IMR-90 (cell line): ENCODE measurements at regions not wholly inside any gene's neighbourhood (a gene's known extent, or its start where the extent isn't known, plus 50 kb on each side); places are given as distances from the start of the nearest gene placed in this dataset.

Experiments used
- ATAC-seq: fragments of 200-7000 bp; cut with Tn5 transposase; 2 replicates; pipeline ENCODE4 v1.9.1; 2020; ENCODE audit warnings: low read depth, mild to moderate bottlenecking, moderate library complexity
- BruUV-seq: library from RNA; stranded (reverse); fragments of 400-500 nt; replicated peaks from 2 replicates; lab custom pipeline; 2021; lab: Mats Ljungman, UMichigan
- CTCF ChIA-PET: fragments of 300-600 bp; formaldehyde crosslinking; extraction: SDS; loops from one replicate; lab custom pipeline; 2021; ENCODE audit warnings: antibody characterized with exemption; lab: Yijun Ruan, JAX
- POLR2A ChIA-PET: fragments of 300-600 bp; sonication (Branson Sonifier 250); formaldehyde crosslinking; loops from one replicate; lab custom pipeline; 2022; ENCODE audit warnings: antibody characterized with exemption; ENCODE audit not compliant: unreplicated experiment; lab: Charles Lee
- DNase-seq: peaks from one replicate; pipeline ENCODE4 v3.0.0; 2013
- H2AFZ ChIP-seq: replicated peaks from 2 replicates; pipeline ENCODE3; 2013; ENCODE audit warnings: low read length, mild to moderate bottlenecking; ENCODE audit not compliant: poor library complexity
- H2AK5ac ChIP-seq: 2 replicates; pipeline ENCODE4 v1.6.1; 2013; ENCODE audit warnings: low read depth, low read length, inconsistent platforms
- H2AK9ac ChIP-seq: replicated peaks from 2 replicates; pipeline ENCODE3; 2013; ENCODE audit warnings: mild to moderate bottlenecking, low read depth, low read length, moderate library complexity; ENCODE audit not compliant: poor library complexity
- H2BK120ac ChIP-seq: 2 replicates; pipeline ENCODE4 v1.6.1; 2013; ENCODE audit warnings: low read depth, low read length, inconsistent platforms
- H2BK15ac ChIP-seq: 3 replicates; pipeline ENCODE4 v1.6.1; 2013; ENCODE audit warnings: low read depth, low read length, inconsistent platforms
- H2BK20ac ChIP-seq: 2 replicates; pipeline ENCODE4 v1.6.1; 2013; ENCODE audit warnings: low read depth, mild to moderate bottlenecking, inconsistent platforms, low read length, moderate library complexity
- H2BK5ac ChIP-seq: 2 replicates; pipeline ENCODE4 v1.6.1; 2013; ENCODE audit warnings: mild to moderate bottlenecking, low read depth, low read length, inconsistent platforms; ENCODE audit not compliant: poor library complexity, severe bottlenecking
- H3K14ac ChIP-seq: replicated peaks from 2 replicates; pipeline ENCODE4 v1.6.1; 2013; ENCODE audit warnings: low read depth, low read length, inconsistent platforms
- H3K18ac ChIP-seq: 2 replicates; pipeline ENCODE4 v1.6.1; 2013; ENCODE audit warnings: low read depth, low read length, control low read depth
- H3K23ac ChIP-seq: 2 replicates; pipeline ENCODE4 v1.6.1; 2013; ENCODE audit warnings: low read depth, low read length, inconsistent platforms
- H3K27ac ChIP-seq: 2 replicates; pipeline ENCODE4 v1.5.1; 2013; ENCODE audit warnings: mild to moderate bottlenecking, control low read depth, low read length; ENCODE audit not compliant: insufficient read depth
- H3K27me3 ChIP-seq: 2 replicates; pipeline ENCODE4 v1.6.1; 2013; ENCODE audit warnings: low read length; ENCODE audit not compliant: control insufficient read depth, insufficient read depth
- H3K36me3 ChIP-seq: 2 replicates; pipeline ENCODE4 v1.6.1; 2013; ENCODE audit warnings: low read length, mixed read lengths; ENCODE audit not compliant: control insufficient read depth, insufficient read depth
- H3K4ac ChIP-seq: 2 replicates; pipeline ENCODE4 v1.6.1; 2013; ENCODE audit warnings: low read depth, low read length, inconsistent platforms
- H3K4me1 ChIP-seq: 2 replicates; pipeline ENCODE4 v1.6.1; 2013; ENCODE audit warnings: low read length, mixed read lengths; ENCODE audit not compliant: control insufficient read depth, insufficient read depth
- H3K4me2 ChIP-seq: 2 replicates; pipeline ENCODE4 v1.6.1; 2013; ENCODE audit warnings: low read depth, mild to moderate bottlenecking, control low read depth, low read length, moderate library complexity
- H3K4me3 ChIP-seq: 2 replicates; pipeline ENCODE4 v1.5.1; 2013; ENCODE audit warnings: low read depth, mild to moderate bottlenecking, control low read depth, low read length, moderate library complexity; ENCODE audit not compliant: insufficient read depth
- H3K56ac ChIP-seq: 2 replicates; pipeline ENCODE4 v1.6.1; 2013; ENCODE audit warnings: low read length, inconsistent platforms; ENCODE audit not compliant: insufficient read depth; ENCODE audit errors: extremely low read depth
- H3K79me1 ChIP-seq, 2 experiments: 2 replicates each; pipeline ENCODE4 v1.6.1; 2013; ENCODE audit warnings: low read length in 2 of 2, inconsistent platforms in 1 of 2, low read depth in 1 of 2
- H3K9ac ChIP-seq: 2 replicates; pipeline ENCODE4 v1.6.1; 2013; ENCODE audit warnings: low read depth, low read length, control low read depth
- H3K9me1 ChIP-seq: 2 replicates; pipeline ENCODE4 v1.6.1; 2013; ENCODE audit warnings: low read length, inconsistent platforms; ENCODE audit not compliant: insufficient read depth
- H3K9me3 ChIP-seq: 2 replicates; pipeline ENCODE4 v1.6.1; 2013; ENCODE audit warnings: low read length; ENCODE audit not compliant: control insufficient read depth, insufficient read depth
- H4K20me1 ChIP-seq: 2 replicates; pipeline ENCODE4 v1.6.1; 2013; ENCODE audit warnings: low read length, inconsistent platforms; ENCODE audit not compliant: insufficient read depth
- H4K5ac ChIP-seq: 2 replicates; pipeline ENCODE4 v1.6.1; 2013; ENCODE audit warnings: mild to moderate bottlenecking, low read depth, low read length, control low read depth
- H4K8ac ChIP-seq, 2 experiments: 2 replicates each; pipeline ENCODE4 v1.6.1; 2013; ENCODE audit warnings: low read depth in 2 of 2, low read length in 2 of 2, control low read depth in 1 of 2, inconsistent platforms in 1 of 2
- H4K91ac ChIP-seq: 2 replicates; pipeline ENCODE4 v1.6.1; 2013; ENCODE audit warnings: low read depth, low read length, inconsistent platforms; ENCODE audit not compliant: insufficient read depth
- BHLHE40 ChIP-seq: fragments of 150-350 bp; IDR thresholded peaks from 2 replicates; pipeline ENCODE4 v1.6.1; 2016; ENCODE audit warnings: mild to moderate bottlenecking, low read depth, low read length
- CEBPB ChIP-seq: IDR thresholded peaks from 2 replicates; pipeline ENCODE4 v1.6.1; 2012; ENCODE audit warnings: low read depth, low read length, improper control_type of control experiment
- CHD1 ChIP-seq: IDR thresholded peaks from 2 replicates; pipeline ENCODE4 v1.6.1; 2012; ENCODE audit warnings: low read depth, low read length, improper control_type of control experiment
- ELK1 ChIP-seq: fragments of 150-350 bp; IDR thresholded peaks from 2 replicates; pipeline ENCODE4 v1.6.1; 2016; ENCODE audit warnings: low read depth, mild to moderate bottlenecking, low read length, moderate library complexity, borderline replicate concordance
- FOS ChIP-seq: fragments of 150-350 bp; IDR thresholded peaks from 2 replicates; pipeline ENCODE4 v1.6.1; 2016; ENCODE audit warnings: low read depth, low read length
- MAFK ChIP-seq: IDR thresholded peaks from 2 replicates; pipeline ENCODE4 v1.6.1; 2012; ENCODE audit warnings: low read depth, low read length, improper control_type of control experiment
- MAZ ChIP-seq: IDR thresholded peaks from 2 replicates; pipeline ENCODE4 v1.6.1; 2012; ENCODE audit warnings: low read depth, mild to moderate bottlenecking, low read length, improper control_type of control experiment, moderate library complexity, borderline replicate concordance
- MXI1 ChIP-seq: IDR thresholded peaks from 2 replicates; pipeline ENCODE4 v1.6.1; 2012; ENCODE audit warnings: low read depth, mild to moderate bottlenecking, low read length, moderate library complexity, borderline replicate concordance
- NFE2L2 ChIP-seq: fragments of 150-350 bp; IDR thresholded peaks from 2 replicates; pipeline ENCODE4 v1.6.1; 2016; ENCODE audit warnings: low read depth, mild to moderate bottlenecking, low read length
- POLR2A ChIP-seq: IDR thresholded peaks from 2 replicates; pipeline ENCODE4 v1.6.1; 2012; ENCODE audit warnings: mild to moderate bottlenecking, low read depth, low read length
- RAD21 ChIP-seq: IDR thresholded peaks from 2 replicates; pipeline ENCODE4 v1.6.1; 2012; ENCODE audit warnings: low read length, improper control_type of control experiment
- RCOR1 ChIP-seq: IDR thresholded peaks from 2 replicates; pipeline ENCODE4 v1.6.1; 2012; ENCODE audit warnings: mild to moderate bottlenecking, low read length, improper control_type of control experiment; ENCODE audit not compliant: insufficient replicate concordance
- RFX5 ChIP-seq: IDR thresholded peaks from 2 replicates; pipeline ENCODE4 v1.8.0; 2012; ENCODE audit warnings: low read depth, mild to moderate bottlenecking, low read length, moderate library complexity
- SMC3 ChIP-seq: fragments of 150-350 bp; IDR thresholded peaks from 2 replicates; pipeline ENCODE4 v1.6.1; 2016; ENCODE audit warnings: low read depth, mild to moderate bottlenecking, antibody characterized with exemption, low read length, moderate library complexity
- USF2 ChIP-seq: fragments of 150-350 bp; IDR thresholded peaks from 2 replicates; pipeline ENCODE4 v1.6.1; 2017; ENCODE audit warnings: mild to moderate bottlenecking, antibody characterized with exemption, low read length, low read depth
- WGBS, 2 experiments: methylation state at CpG; one replicate each; pipeline versions ENCODE4 v1.1.5 to v1.1.7; 2013; ENCODE audit warnings: missing lambda C conversion rate in 2 of 2; ENCODE audit not compliant: insufficient read length in 1 of 2; ENCODE audit errors: extremely low coverage in 2 of 2; 5-methylcytosine and 5-hydroxymethylcytosine counted together
- dilution Hi-C: fragments of 300-500 bp; cut with HindIII; formaldehyde crosslinking; loops from one replicate; pipeline ENCODE4 v1.14.3; 2018; ENCODE audit warnings: low sequenced_read_pairs; ENCODE audit not compliant: unreplicated experiment
- in situ Hi-C: fragments of 300-500 bp; cut with MboI; formaldehyde crosslinking; loops from 3 replicates; pipeline ENCODE4 v1.14.3; 2019; ENCODE audit warnings: low sequenced_read_pairs, inconsistent platforms, mixed read lengths
- intact Hi-C: fragments of 100-400 bp; cut with micrococcal nuclease; formaldehyde crosslinking; loops from 2 replicates; pipeline ENCODE4 v1.10.0; 2022
- TF ChIP-seq, protein P1 (sequence below): conservative IDR thresholded peaks from 2 replicates; pipeline ENCODE4 v1.5.1; 2012; ENCODE audit warnings: mild to moderate bottlenecking, low read depth, low read length, improper control_type of control experiment

- TF ChIP-seq NFE2L2 (no peak), USF2 (no peak), SMC3 (no peak), FOS (no peak), MAFK (no peak), POLR2A (no peak), RAD21 (no peak), RFX5 (no peak), ELK1 (no peak), RCOR1 (no peak), CEBPB (no peak), MXI1 (no peak), MAZ (no peak), CHD1 (no peak), BHLHE40 (no peak)
- TF ChIP-seq, protein P1, sequence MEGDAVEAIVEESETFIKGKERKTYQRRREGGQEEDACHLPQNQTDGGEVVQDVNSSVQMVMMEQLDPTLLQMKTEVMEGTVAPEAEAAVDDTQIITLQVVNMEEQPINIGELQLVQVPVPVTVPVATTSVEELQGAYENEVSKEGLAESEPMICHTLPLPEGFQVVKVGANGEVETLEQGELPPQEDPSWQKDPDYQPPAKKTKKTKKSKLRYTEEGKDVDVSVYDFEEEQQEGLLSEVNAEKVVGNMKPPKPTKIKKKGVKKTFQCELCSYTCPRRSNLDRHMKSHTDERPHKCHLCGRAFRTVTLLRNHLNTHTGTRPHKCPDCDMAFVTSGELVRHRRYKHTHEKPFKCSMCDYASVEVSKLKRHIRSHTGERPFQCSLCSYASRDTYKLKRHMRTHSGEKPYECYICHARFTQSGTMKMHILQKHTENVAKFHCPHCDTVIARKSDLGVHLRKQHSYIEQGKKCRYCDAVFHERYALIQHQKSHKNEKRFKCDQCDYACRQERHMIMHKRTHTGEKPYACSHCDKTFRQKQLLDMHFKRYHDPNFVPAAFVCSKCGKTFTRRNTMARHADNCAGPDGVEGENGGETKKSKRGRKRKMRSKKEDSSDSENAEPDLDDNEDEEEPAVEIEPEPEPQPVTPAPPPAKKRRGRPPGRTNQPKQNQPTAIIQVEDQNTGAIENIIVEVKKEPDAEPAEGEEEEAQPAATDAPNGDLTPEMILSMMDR: no peak
- no CpG with 5 or more reads among the region's 6 CpGs for WGBS, 2 experiments
- Histone ChIP-seq H4K91ac (no peak overlapping the region), H3K4me2 (no peak overlapping the region), H3K56ac (no peak overlapping the region), H2BK5ac (no peak overlapping the region), H3K36me3 (no peaks in the 10 kb centered on the region), H3K18ac (no peak overlapping the region), H2AK9ac (no peak overlapping the region), H2AFZ (no peak overlapping the region), H3K4ac (no peak overlapping the region), H3K4me3 (no peak overlapping the region), H3K4me1 (no peaks in the 10 kb centered on the region), H2AK5ac (no peak overlapping the region), H3K9ac (no peak overlapping the region), H4K8ac (no peak overlapping the region), H3K9me3 (no peaks in the 10 kb centered on the region), H4K5ac (no peak overlapping the region), H3K79me1 (no peaks in the 10 kb centered on the region), H2BK120ac (no peak overlapping the region), H3K27ac (no peak overlapping the region), H2BK15ac (no peak overlapping the region), H4K20me1 (no peaks in the 10 kb centered on the region), H3K27me3 (peaks cover 22% of the 10 kb centered on the region), H3K14ac (no peak overlapping the region), H2BK20ac (no peak overlapping the region), H3K23ac (no peak overlapping the region), H3K9me1 (peaks cover 2% of the 10 kb centered on the region; the same call in 1 of the 2 replicates)
- POLR2A ChIA-PET: no interaction called here
- DNase-seq (no peak), ATAC-seq (no peak)
- dilution Hi-C loops: no loop called here
- intact Hi-C loops: no loop called here
- CTCF ChIA-PET: no interaction called here
- BruUV-seq: no TSS peak
- in situ Hi-C loops: no loop called here
These were observed 207.8 kb downstream of the RBM19 start for GRCh38 chr12:113758165-113758924.
